ENCODE measurements at regions not wholly inside any gene's neighbourhood (a gene's known extent, or its start where the extent isn't known, plus 50 kb on each side); places are given as distances from the start of the nearest gene placed in this dataset.

DNA sequence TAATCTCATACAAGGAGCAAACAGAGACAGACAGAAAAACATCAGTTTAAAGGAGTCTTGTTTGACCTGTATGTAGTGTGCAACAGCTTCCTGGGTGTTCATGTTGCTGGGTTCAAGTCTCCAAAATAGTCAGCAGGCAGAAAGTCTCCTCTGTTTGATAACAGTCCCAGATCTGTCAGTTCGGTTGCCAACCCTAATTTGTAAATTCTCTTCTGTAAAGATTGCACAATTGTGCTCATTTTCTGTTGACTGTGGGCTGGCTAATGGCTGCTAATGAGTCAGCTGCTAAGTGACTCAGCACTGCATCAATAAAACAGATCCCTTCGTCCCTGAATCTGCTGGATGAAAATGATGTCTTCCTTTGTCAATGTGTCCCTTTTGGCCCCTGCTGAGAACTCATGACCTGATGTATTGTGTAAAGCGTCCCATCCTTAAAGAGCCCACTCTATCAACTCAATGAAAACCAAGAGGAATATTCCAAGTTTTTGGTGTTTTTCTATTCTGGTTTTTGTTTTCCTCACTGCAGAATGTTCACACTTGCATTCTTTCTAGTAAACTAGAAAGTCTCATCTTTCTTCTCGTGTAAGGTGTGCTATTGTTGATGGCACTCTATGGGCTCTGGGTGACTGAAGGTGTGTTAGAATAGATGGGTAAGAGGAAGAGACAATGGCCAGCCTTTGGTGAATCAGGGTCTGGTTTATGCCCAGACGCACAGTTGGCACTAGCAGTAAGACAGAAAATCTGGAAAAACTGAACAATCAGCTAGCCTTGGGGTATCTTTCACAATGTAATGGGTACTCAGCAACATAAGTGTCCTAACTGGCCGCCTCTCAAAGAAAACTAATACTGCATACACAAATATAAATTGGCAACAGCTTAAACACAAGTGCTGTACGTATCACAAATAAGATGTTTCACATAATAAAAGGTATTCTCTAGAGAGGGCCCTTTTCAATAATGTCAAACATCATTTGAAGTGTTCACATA is 75.1 kb upstream of the SIPA1L2 start (continued):
- TF ChIP-seq, protein P1, sequence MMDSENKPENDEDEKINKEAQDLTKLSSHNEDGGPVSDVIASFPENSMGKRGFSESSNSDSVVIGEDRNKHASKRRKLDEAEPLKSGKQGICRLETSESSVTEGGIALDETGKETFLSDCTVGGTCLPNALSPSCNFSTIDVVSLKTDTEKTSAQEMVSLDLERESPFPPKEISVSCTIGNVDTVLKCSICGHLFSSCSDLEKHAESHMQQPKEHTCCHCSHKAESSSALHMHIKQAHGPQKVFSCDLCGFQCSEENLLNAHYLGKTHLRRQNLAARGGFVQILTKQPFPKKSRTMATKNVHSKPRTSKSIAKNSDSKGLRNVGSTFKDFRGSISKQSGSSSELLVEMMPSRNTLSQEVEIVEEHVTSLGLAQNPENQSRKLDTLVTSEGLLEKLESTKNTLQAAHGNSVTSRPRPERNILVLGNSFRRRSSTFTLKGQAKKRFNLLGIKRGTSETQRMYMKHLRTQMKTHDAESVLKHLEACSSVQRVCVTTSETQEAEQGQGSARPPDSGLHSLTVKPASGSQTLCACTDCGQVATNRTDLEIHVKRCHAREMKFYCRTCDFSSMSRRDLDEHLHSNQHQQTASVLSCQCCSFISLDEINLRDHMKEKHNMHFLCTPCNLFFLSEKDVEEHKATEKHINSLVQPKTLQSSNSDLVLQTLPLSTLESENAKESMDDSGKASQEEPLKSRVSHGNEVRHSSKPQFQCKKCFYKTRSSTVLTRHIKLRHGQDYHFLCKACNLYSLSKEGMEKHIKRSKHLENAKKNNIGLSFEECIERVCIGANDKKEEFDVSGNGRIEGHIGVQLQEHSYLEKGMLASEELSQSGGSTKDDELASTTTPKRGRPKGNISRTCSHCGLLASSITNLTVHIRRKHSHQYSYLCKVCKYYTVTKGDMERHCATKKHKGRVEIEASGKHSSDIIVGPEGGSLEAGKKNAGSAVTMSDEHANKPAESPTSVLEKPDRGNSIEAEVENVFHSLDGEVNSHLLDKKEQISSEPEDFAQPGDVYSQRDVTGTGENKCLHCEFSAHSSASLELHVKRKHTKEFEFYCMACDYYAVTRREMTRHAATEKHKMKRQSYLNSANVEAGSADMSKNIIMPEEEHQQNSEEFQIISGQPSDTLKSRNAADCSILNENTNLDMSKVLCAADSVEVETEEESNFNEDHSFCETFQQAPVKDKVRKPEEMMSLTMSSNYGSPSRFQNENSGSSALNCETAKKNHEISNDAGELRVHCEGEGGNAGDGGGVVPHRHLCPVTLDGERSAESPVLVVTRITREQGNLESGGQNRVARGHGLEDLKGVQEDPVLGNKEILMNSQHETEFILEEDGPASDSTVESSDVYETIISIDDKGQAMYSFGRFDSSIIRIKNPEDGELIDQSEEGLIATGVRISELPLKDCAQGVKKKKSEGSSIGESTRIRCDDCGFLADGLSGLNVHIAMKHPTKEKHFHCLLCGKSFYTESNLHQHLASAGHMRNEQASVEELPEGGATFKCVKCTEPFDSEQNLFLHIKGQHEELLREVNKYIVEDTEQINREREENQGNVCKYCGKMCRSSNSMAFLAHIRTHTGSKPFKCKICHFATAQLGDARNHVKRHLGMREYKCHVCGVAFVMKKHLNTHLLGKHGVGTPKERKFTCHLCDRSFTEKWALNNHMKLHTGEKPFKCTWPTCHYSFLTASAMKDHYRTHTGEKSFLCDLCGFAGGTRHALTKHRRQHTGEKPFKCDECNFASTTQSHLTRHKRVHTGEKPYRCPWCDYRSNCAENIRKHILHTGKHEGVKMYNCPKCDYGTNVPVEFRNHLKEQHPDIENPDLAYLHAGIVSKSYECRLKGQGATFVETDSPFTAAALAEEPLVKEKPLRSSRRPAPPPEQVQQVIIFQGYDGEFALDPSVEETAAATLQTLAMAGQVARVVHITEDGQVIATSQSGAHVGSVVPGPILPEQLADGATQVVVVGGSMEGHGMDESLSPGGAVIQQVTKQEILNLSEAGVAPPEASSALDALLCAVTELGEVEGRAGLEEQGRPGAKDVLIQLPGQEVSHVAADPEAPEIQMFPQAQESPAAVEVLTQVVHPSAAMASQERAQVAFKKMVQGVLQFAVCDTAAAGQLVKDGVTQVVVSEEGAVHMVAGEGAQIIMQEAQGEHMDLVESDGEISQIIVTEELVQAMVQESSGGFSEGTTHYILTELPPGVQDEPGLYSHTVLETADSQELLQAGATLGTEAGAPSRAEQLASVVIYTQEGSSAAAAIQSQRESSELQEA (IDR thresholded peaks at IDR 0.05; ENCODE audit: low read depth), result no peak
- no peak for TF ChIP-seq SLC30A9 (CRISPR knock-in tag; IDR thresholded peaks at IDR 0.05)
- no peak for TF ChIP-seq ZNF253 (CRISPR knock-in tag; conservative IDR thresholded peaks at IDR 0.05)
- TF ChIP-seq CEBPB (tag; IDR thresholded peaks at IDR 0.05), result peak; percentile 90
- no peak for TF ChIP-seq CEBPG (CRISPR knock-in tag; IDR thresholded peaks at IDR 0.05)
- peak; percentile 77 to 95 for TF ChIP-seq CEBPG (tag; conservative IDR thresholded peaks at IDR 0.05 in 1 of 2, IDR thresholded peaks at IDR 0.05 in 1 of 2)
- peak; percentile 78 for TF ChIP-seq FOSL1 (tag; conservative IDR thresholded peaks at IDR 0.05)
- TF ChIP-seq MAFF (IDR thresholded peaks at IDR 0.05; ENCODE audit: low read length), result peak; percentile 38; the same call in 1 of the 2 replicates
- TF ChIP-seq C11orf30 (IDR thresholded peaks at IDR 0.05; ENCODE audit: low read depth), result peak; percentile 19; the same call in 1 of the 2 replicates
- no peak for TF ChIP-seq ZC3H4 (CRISPR knock-in tag; IDR thresholded peaks at IDR 0.05; ENCODE audit: borderline replicate concordance)
- TF ChIP-seq, protein P2, sequence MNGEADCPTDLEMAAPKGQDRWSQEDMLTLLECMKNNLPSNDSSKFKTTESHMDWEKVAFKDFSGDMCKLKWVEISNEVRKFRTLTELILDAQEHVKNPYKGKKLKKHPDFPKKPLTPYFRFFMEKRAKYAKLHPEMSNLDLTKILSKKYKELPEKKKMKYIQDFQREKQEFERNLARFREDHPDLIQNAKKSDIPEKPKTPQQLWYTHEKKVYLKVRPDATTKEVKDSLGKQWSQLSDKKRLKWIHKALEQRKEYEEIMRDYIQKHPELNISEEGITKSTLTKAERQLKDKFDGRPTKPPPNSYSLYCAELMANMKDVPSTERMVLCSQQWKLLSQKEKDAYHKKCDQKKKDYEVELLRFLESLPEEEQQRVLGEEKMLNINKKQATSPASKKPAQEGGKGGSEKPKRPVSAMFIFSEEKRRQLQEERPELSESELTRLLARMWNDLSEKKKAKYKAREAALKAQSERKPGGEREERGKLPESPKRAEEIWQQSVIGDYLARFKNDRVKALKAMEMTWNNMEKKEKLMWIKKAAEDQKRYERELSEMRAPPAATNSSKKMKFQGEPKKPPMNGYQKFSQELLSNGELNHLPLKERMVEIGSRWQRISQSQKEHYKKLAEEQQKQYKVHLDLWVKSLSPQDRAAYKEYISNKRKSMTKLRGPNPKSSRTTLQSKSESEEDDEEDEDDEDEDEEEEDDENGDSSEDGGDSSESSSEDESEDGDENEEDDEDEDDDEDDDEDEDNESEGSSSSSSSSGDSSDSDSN (IDR thresholded peaks at IDR 0.05; ENCODE audit: borderline replicate concordance in 1 of 2, low read depth in 2 of 2, low read length in 2 of 2), result no peak
- TF ChIP-seq, protein P3, sequence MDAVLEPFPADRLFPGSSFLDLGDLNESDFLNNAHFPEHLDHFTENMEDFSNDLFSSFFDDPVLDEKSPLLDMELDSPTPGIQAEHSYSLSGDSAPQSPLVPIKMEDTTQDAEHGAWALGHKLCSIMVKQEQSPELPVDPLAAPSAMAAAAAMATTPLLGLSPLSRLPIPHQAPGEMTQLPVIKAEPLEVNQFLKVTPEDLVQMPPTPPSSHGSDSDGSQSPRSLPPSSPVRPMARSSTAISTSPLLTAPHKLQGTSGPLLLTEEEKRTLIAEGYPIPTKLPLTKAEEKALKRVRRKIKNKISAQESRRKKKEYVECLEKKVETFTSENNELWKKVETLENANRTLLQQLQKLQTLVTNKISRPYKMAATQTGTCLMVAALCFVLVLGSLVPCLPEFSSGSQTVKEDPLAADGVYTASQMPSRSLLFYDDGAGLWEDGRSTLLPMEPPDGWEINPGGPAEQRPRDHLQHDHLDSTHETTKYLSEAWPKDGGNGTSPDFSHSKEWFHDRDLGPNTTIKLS (IDR thresholded peaks at IDR 0.05; ENCODE audit: borderline replicate concordance, low read depth), result no peak
